D721Med (cell line): ENCODE measurements at regions not wholly inside any gene's neighbourhood (a gene's known extent, or its start where the extent isn't known, plus 50 kb on each side); places are given as distances from the start of the nearest gene placed in this dataset.

ENCODE experiments used
- DNase-seq: peaks from one replicate; pipeline ENCODE4 v3.0.0; 2011; ENCODE audit warnings: low spot score; ENCODE audit not compliant: insufficient read length
- FAIRE-seq: peaks from 2 replicates; lab custom pipeline; 2011; peaks lifted over from hg19 to GRCh38; lab: Jason Lieb, UNC
- TF ChIP-seq, protein P1 (sequence below): IDR thresholded peaks from 2 replicates; pipeline ENCODE4 v1.5.1; 2012; ENCODE audit warnings: mild to moderate bottlenecking, control low read depth; ENCODE audit not compliant: insufficient read depth; ENCODE audit errors: missing control alignments

DNA sequence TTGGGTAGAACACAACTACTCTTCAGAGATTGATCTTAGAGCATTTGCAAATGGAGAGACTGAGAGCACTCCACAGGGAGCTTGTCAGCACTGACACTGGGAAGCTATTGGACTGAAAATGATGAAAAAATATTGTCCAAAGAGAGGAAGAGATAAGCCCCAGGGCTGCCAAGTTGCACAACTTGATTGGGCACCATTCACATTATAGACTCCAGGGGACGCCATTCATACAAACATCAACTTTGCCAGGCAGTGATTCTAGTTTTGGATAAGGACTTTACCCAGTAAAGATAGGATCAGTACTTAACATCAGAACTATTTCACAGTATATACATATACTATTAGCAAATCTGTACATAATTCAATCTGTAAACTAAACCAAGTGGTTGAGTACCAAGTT lies 79.6 kb upstream of the MYCN start:
- FAIRE-seq: no peak
- DNase-seq: no peak
- TF ChIP-seq, protein P1, sequence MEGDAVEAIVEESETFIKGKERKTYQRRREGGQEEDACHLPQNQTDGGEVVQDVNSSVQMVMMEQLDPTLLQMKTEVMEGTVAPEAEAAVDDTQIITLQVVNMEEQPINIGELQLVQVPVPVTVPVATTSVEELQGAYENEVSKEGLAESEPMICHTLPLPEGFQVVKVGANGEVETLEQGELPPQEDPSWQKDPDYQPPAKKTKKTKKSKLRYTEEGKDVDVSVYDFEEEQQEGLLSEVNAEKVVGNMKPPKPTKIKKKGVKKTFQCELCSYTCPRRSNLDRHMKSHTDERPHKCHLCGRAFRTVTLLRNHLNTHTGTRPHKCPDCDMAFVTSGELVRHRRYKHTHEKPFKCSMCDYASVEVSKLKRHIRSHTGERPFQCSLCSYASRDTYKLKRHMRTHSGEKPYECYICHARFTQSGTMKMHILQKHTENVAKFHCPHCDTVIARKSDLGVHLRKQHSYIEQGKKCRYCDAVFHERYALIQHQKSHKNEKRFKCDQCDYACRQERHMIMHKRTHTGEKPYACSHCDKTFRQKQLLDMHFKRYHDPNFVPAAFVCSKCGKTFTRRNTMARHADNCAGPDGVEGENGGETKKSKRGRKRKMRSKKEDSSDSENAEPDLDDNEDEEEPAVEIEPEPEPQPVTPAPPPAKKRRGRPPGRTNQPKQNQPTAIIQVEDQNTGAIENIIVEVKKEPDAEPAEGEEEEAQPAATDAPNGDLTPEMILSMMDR: no peak

DNA sequence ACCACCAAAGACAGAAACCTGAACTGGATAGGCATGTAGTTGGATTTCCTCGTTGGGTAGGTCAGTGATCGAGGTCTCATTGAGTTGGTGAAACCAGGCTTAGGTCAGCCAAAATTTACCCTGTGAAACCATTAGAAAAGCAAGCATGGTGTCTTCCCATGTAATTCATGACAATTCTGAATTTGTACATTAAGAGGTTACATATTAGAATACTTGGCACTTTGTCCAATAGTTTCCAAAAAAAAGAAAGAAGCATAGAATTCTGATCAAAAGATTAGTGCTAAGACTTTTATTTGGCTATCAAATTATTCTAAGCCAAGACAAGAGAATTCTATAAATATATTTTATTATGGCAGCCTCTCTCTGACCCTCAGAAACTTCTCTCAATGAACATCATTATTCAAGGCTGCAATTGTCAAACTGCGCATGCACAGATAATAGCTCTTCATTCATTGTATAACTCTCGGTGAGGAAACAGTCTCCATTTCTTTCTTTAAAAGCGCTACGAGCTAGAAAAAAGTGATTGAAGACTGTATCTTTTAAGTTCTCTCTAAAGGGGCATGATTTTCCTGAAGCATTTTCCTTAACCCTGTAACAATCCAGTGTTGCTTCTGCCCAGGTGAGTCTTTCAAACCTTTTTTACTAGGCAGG lies 79.1 kb upstream of the MYCN start:
- FAIRE-seq: no peak
- no peak for DNase-seq
- TF ChIP-seq, protein P1: no peak

DNA sequence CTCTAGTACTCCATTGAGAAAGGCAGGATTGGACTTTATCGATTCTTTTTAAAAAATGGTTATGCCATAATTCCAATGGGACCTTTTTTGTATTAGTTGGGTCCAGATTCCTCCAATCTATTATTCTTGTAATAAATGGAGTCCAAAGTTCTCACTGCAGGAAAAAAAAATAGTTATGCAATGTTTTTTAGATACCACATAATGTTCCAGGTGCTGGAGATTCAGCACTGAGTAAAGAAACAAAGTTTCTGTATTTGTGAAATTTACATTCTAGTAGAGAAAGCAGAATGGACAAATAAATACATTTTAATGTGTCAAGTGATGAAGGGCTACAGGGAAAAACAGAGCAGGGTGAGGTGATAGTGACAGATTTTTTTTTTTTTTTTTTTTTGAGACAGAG lies 78.5 kb upstream of the MYCN start:
- DNase-seq: no peak
- TF ChIP-seq, protein P1: no peak

DNA sequence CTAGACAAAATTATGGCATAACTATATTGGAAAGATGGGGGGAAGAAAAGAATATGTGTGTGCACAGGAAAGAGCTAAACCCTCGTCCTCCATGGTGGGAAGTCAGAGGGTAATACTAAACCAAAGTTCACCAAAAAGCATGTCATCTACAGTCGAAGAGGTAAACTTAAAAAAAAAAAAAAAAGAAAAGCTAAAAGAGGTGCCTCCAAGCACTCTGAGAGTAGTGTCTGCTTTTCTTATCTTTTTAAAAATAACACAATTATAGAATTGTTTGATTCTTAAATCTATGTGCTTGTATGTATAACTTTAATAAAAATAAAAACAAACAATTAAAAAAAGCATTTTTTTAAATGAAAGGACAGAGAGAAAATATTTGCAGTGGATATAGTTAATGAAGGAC lies 77.3 kb upstream of the MYCN start:
- FAIRE-seq (no peak), DNase-seq (no peak)
- TF ChIP-seq, protein P1: no peak

More for the DNA sequence above, 78.5 kb upstream of the MYCN start:
- no peak for FAIRE-seq

DNA sequence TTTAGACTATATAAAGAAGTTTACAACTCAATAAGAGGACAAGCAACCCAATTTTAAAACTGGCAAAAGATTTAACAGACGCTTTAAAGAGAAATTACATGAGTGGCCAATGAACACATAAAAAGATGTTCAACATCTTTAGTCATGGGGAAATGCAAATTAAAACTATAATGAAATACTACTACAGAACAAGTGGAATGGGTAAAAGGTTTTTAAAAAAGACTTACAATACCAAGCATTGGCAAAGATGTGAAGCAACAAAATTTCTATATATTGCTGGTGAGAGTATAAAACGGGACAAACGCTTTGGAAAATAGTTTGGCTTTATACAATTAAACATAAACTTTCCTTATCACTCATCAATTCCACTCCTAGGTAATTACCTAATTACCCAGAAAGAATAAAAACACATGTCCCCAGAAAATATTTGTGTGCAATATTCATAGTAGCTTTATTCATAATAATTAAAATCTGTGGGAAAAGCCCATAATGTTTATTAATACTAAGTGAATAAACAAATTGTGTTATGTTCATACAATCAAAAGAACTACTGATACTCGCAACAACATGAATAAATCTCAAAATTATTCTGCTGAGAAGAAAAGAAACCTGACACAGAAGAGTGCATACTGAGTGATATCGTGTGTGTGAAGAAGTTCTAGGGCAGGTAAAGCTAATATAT lies 76.7 kb upstream of the MYCN start:
- no peak for FAIRE-seq

DNA sequence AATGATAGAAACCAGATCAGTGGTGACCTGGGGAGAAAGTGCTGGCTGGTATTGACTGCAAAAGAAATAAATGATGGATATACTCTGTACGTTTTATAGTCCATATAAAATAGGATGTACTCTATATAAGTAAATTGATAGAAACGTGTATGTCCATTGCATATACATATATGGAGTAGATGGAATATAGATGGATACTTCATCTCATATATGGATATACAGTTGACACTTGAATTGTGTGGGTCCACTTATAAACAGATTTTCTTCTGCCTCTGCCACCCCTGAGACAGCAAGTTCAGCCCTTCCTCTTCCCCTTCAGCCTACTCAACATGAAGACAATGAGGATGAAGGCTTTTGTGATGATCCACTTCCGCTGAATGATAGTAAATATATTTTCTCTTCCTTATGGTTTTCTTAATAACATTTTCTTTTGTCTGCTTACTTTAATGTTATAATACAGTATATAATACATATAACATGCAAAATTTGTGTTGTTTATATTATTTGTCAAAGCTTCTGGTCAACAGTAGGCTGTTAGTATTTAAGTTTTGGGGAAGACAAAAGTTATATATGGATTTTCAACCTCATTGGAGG lies 76.1 kb upstream of the MYCN start:
- FAIRE-seq (no peak), DNase-seq (no peak)
- TF ChIP-seq, protein P1: no peak

More for the DNA sequence above, 76.7 kb upstream of the MYCN start:
- TF ChIP-seq, protein P1: no peak
- no peak for DNase-seq

DNA sequence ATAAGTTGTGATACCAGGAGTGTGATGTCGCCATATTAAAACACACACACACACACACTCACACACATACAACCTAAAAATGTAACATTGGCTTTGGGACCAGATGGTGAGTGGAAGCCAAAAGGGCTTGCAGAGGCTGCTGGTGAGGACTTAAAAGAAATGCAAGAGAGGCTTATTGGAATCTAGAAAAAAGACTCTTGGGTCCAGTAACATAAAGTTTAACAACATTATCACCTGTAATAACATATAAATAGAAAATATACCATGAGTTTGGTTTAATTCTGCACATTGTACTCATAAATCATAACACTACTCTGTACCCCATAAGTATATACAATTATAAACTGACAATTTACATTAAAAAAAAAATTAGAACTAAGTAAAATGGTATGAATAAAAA lies 74.4 kb upstream of the MYCN start:
- FAIRE-seq (no peak), DNase-seq (no peak)
- TF ChIP-seq, protein P1: no peak
